ENCODE measurements at regions not wholly inside any gene's neighbourhood (a gene's known extent, or its start where the extent isn't known, plus 50 kb on each side); places are given as distances from the start of the nearest gene placed in this dataset.

DNA sequence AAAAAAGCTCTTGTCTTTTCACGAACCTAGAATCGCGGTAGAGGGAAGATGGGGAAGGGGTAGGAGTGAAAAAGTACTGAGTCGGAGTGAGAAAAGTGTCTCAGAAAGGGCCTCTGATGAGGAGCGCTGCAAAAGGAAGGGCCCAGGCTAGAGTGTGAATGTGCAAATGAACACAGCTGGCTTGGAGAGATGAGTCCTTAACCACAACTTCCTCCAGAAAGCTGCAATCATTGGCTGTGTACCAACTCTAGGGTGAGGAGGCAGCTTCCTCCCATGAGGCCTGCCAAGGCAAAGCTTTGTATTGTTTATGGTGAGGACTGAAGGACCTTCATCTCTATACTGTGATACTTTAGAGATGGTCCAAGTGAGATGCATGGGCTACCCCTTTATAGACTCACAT is 566.9 kb upstream of the ANO5 start:
- no peaks in the 10 kb centered on the region for H3K27me3 ChIP-seq (ENCODE audit: control insufficient read depth in 2 of 2, insufficient read depth in 2 of 2, low read length in 2 of 2)
- Mint-ChIP-seq H3K9me3 (peaks cover 0 to 5% (median 2%) of the 10 kb centered on the region in 7 donors), H3K27ac (peak overlapping the region; percentile 83 to 98 (median 96)), H3K4me1 (peaks cover 24% of the 10 kb centered on the region), H3K36me3 (peaks cover 0 to 6% of the 10 kb centered on the region in 2 donors), H3K27me3 (ENCODE audit: low read depth in 3 of 3) (peaks cover 0 to 4% (median 2%) of the 10 kb centered on the region in 3 donors), H3K4me3 (peak overlapping the region in 1 of 2 donors; percentile 79)
- no peaks in the 10 kb centered on the region for H4K20me1 ChIP-seq (ENCODE audit: insufficient read depth, low read length)
- peak overlapping the region; percentile 36 for H3K9ac ChIP-seq (ENCODE audit: insufficient read depth, low read length, poor library complexity, severe bottlenecking)
- no peaks in the 10 kb centered on the region for H3K36me3 ChIP-seq (replicated peaks in 1 of 2; ENCODE audit: control insufficient read depth in 1 of 2, insufficient read depth in 2 of 2, low read length in 2 of 2)
- TF ChIP-seq, protein P1, sequence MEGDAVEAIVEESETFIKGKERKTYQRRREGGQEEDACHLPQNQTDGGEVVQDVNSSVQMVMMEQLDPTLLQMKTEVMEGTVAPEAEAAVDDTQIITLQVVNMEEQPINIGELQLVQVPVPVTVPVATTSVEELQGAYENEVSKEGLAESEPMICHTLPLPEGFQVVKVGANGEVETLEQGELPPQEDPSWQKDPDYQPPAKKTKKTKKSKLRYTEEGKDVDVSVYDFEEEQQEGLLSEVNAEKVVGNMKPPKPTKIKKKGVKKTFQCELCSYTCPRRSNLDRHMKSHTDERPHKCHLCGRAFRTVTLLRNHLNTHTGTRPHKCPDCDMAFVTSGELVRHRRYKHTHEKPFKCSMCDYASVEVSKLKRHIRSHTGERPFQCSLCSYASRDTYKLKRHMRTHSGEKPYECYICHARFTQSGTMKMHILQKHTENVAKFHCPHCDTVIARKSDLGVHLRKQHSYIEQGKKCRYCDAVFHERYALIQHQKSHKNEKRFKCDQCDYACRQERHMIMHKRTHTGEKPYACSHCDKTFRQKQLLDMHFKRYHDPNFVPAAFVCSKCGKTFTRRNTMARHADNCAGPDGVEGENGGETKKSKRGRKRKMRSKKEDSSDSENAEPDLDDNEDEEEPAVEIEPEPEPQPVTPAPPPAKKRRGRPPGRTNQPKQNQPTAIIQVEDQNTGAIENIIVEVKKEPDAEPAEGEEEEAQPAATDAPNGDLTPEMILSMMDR (IDR thresholded peaks at IDR 0.05), result no peak
- no peaks in the 10 kb centered on the region for H3K79me2 ChIP-seq (ENCODE audit: insufficient read depth, low read length)
- H3K4me2 ChIP-seq (replicated peaks; ENCODE audit: extremely low read depth, low read length, poor library complexity, severe bottlenecking), result peak overlapping the region; percentile 55
- intact Hi-C loops (cut with micrococcal nuclease), result no loop called here
- H3K27ac ChIP-seq (ENCODE audit: low read depth in 1 of 2, low read length in 2 of 2), result peak overlapping the region; percentile 51 to 84
- peak overlapping the region; percentile 43 for H2AFZ ChIP-seq (ENCODE audit: insufficient read depth, low read depth, low read length, poor library complexity, severe bottlenecking)
- DNase-seq, result peak; percentile 87 to 90 (median 89)
- peaks cover 23 to 25% of the 10 kb centered on the region in 2 donors for H3K4me1 ChIP-seq (ENCODE audit: control insufficient read depth in 1 of 2, insufficient read depth in 2 of 2, low read length in 2 of 2)
- no peaks in the 10 kb centered on the region for H3K9me3 ChIP-seq (replicated peaks in 1 of 2; ENCODE audit: control insufficient read depth in 1 of 2, insufficient read depth in 1 of 2, low read length in 2 of 2)
- H3K4me3 ChIP-seq (replicated peaks in 1 of 3; ENCODE audit: low read depth in 2 of 3, low read length in 3 of 3), result peak overlapping the region in 1 of 3 experiments; percentile 49
- WGBS (ENCODE audit: insufficient coverage), result 0% methylated on average over 3 of the region's 5 CpGs

DNA sequence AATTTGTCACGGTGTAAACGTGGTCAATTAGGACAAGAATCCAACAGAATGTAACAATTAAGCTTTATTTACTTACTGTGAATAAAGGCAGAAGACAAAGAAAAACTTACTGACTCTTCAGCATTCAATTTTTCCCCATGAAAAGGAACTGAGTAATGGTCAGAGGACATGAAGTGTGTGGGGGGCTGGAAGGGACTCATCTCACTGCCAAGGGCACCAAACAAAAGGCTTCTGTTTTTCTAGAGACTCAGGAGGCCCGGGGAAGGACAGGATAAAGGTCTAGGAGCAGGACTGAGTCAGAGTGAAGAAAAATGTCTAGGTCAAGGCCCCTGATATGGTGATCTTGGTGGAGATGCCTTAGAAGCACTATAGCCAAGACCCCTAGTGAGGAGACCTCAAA is 564.2 kb upstream of the ANO5 start:
- Histone ChIP-seq H3K79me2 (ENCODE audit: insufficient read depth, low read length) (no peaks in the 10 kb centered on the region), H3K4me1 (ENCODE audit: control insufficient read depth in 1 of 2, insufficient read depth in 2 of 2, low read length in 2 of 2) (peaks cover 23 to 25% of the 10 kb centered on the region in 2 donors), H3K36me3 (replicated peaks in 1 of 2; ENCODE audit: control insufficient read depth in 1 of 2, insufficient read depth in 2 of 2, low read length in 2 of 2) (no peaks in the 10 kb centered on the region), H4K20me1 (ENCODE audit: insufficient read depth, low read length) (no peaks in the 10 kb centered on the region), H2AFZ (ENCODE audit: insufficient read depth, low read depth, low read length, poor library complexity, severe bottlenecking) (no peak overlapping the region), H3K9ac (ENCODE audit: insufficient read depth, low read length, poor library complexity, severe bottlenecking) (no peak overlapping the region), H3K27me3 (ENCODE audit: control insufficient read depth in 2 of 2, insufficient read depth in 2 of 2, low read length in 2 of 2) (no peaks in the 10 kb centered on the region), H3K4me2 (replicated peaks; ENCODE audit: extremely low read depth, low read length, poor library complexity, severe bottlenecking) (no peak overlapping the region), H3K27ac (ENCODE audit: low read depth in 1 of 2, low read length in 2 of 2) (no peak overlapping the region), H3K9me3 (replicated peaks in 1 of 2; ENCODE audit: control insufficient read depth in 1 of 2, insufficient read depth in 1 of 2, low read length in 2 of 2) (no peaks in the 10 kb centered on the region), H3K4me3 (replicated peaks in 1 of 3; ENCODE audit: low read depth in 2 of 3, low read length in 3 of 3) (no peak overlapping the region)
- H3K4me3 Mint-ChIP-seq, result no peak overlapping the region
- H3K27ac Mint-ChIP-seq, result no peak overlapping the region
- no peak for DNase-seq
- intact Hi-C loops (cut with micrococcal nuclease), result no loop called here
- H3K4me1 Mint-ChIP-seq, result peaks cover 24% of the 10 kb centered on the region
- TF ChIP-seq, protein P1 (IDR thresholded peaks at IDR 0.05), result no peak
- peaks cover 0 to 4% (median 4%) of the 10 kb centered on the region in 3 donors for H3K27me3 Mint-ChIP-seq (ENCODE audit: low read depth in 3 of 3)
- H3K9me3 Mint-ChIP-seq, result peaks cover 0 to 6% (median 2%) of the 10 kb centered on the region in 7 donors
- 100% methylated on average over 1 of the region's 3 CpGs for WGBS (ENCODE audit: insufficient coverage)
- H3K36me3 Mint-ChIP-seq, result peaks cover 0 to 6% of the 10 kb centered on the region in 2 donors

Measured in CD14-positive monocyte (primary cell).